Neural cell (in vitro differentiated cells): ENCODE measurements at regions not wholly inside any gene's neighbourhood (a gene's known extent, or its start where the extent isn't known, plus 50 kb on each side); places are given as distances from the start of the nearest gene placed in this dataset.

Source experiments
- H2AFZ ChIP-seq: fragments of 200-600, 300-800 bp; sonication (generic), shearing (Covaris generic); 2 replicates; pipeline ENCODE4 v1.6.0; 2014; ENCODE audit warnings: low read depth, mild to moderate bottlenecking, antibody characterized with exemption, low read length, moderate library complexity
- H3F3A ChIP-seq: fragments of 200-600 bp; shearing (Covaris generic); 2 replicates; pipeline ENCODE4 v1.6.1; 2016; ENCODE audit warnings: mild to moderate bottlenecking, moderate library complexity, mixed read lengths, antibody characterized with exemption, low read length; ENCODE audit not compliant: insufficient read depth, poor library complexity, severe bottlenecking
- H3K27ac ChIP-seq: fragments of 200-600, 300-800 bp; sonication (generic), shearing (Covaris generic); 2 replicates; pipeline ENCODE4 v1.5.1; 2014; ENCODE audit warnings: mild to moderate bottlenecking, low read length, moderate library complexity
- H3K27me3 ChIP-seq: fragments of 300-800, 200-600 bp; sonication (generic), shearing (Covaris generic); 2 replicates; pipeline ENCODE4 v1.6.0; 2014; ENCODE audit warnings: mild to moderate bottlenecking, low read depth, low read length, moderate library complexity; ENCODE audit not compliant: insufficient read depth
- H3K36me3 ChIP-seq: fragments of 300-800, 200-600 bp; sonication (generic), shearing (Covaris generic); 2 replicates; pipeline ENCODE4 v1.5.1; 2014; ENCODE audit warnings: mild to moderate bottlenecking, antibody characterized with exemption, low read length, moderate library complexity; ENCODE audit not compliant: insufficient read depth
- H3K4me2 ChIP-seq: fragments of 300-800, 200-600 bp; sonication (generic), shearing (Covaris generic); 2 replicates; pipeline ENCODE4 v1.6.0; 2014; ENCODE audit warnings: mild to moderate bottlenecking, low read length
- H3K4me3 ChIP-seq: fragments of 300-800, 200-600 bp; sonication (generic), shearing (Covaris generic); 2 replicates; pipeline ENCODE4 v1.5.1; 2014; ENCODE audit warnings: mild to moderate bottlenecking, low read length, moderate library complexity
- H3K79me2 ChIP-seq: fragments of 200-600 bp; shearing (Covaris generic); replicated peaks from 2 replicates; pipeline ENCODE4 v1.6.0; 2014; ENCODE audit warnings: mild to moderate bottlenecking, low read length, moderate library complexity; ENCODE audit not compliant: insufficient read depth
- H3K9ac ChIP-seq: fragments of 300-800, 200-600 bp; sonication (generic), shearing (Covaris generic); 2 replicates; pipeline ENCODE4 v1.6.1; 2016; ENCODE audit warnings: mild to moderate bottlenecking, low read length, mixed read lengths
- H3K9me2 ChIP-seq: fragments of 200-600 bp; shearing (Covaris generic); 2 replicates; pipeline ENCODE4 v1.6.1; 2016; ENCODE audit warnings: mild to moderate bottlenecking, low read length, mixed read lengths; ENCODE audit not compliant: insufficient read depth
- H3K9me3 ChIP-seq: fragments of 200-600, 300-800 bp; sonication (generic), shearing (Covaris generic); 2 replicates; pipeline ENCODE4 v1.6.1; 2016; ENCODE audit warnings: mild to moderate bottlenecking, mixed run types, low read length, moderate library complexity, mixed read lengths
- H4K20me1 ChIP-seq: fragments of 200-600 bp; shearing (Covaris generic); 2 replicates; pipeline ENCODE4 v1.6.1; 2016; ENCODE audit warnings: mild to moderate bottlenecking, mixed run types; ENCODE audit not compliant: insufficient read depth
- EP300 ChIP-seq: fragments of 450-650 bp; conservative IDR thresholded peaks from 2 replicates; pipeline ENCODE4 v1.6.1; 2014; ENCODE audit warnings: antibody characterized with exemption, mild to moderate bottlenecking, moderate library complexity; ENCODE audit not compliant: poor library complexity, severe bottlenecking
- EZH2 ChIP-seq: fragments of 200-600, 300-800 bp; shearing (Covaris generic), sonication (generic); IDR thresholded peaks from 2 replicates; pipeline ENCODE4 v1.6.1; 2014; ENCODE audit warnings: antibody characterized with exemption, low read length, borderline replicate concordance, mild to moderate bottlenecking; ENCODE audit not compliant: insufficient read depth, poor library complexity, severe bottlenecking
- MXI1 ChIP-seq: fragments of 450-650 bp; conservative IDR thresholded peaks from 2 replicates; pipeline ENCODE4 v1.6.1; 2014; ENCODE audit warnings: antibody characterized with exemption, mild to moderate bottlenecking; ENCODE audit not compliant: poor library complexity, severe bottlenecking
- POLR2AphosphoS5 ChIP-seq: IDR thresholded peaks from 2 replicates; pipeline ENCODE4 v1.6.1; 2012
- RAD21 ChIP-seq: fragments of 450-650 bp; conservative IDR thresholded peaks from 2 replicates; pipeline ENCODE4 v1.6.1; 2014; ENCODE audit warnings: antibody characterized with exemption, mild to moderate bottlenecking, moderate library complexity
- SMC3 ChIP-seq: fragments of 450-650 bp; conservative IDR thresholded peaks from 2 replicates; pipeline ENCODE4 v1.6.1; 2014; ENCODE audit warnings: antibody characterized with exemption, mild to moderate bottlenecking, moderate library complexity; ENCODE audit not compliant: poor library complexity
- TAF1 ChIP-seq: IDR thresholded peaks from 2 replicates; pipeline ENCODE4 v1.6.1; 2012; ENCODE audit warnings: low read depth
- TF ChIP-seq, protein P1 (sequence below): IDR thresholded peaks from 2 replicates; pipeline ENCODE4 v1.6.1; 2012; ENCODE audit warnings: borderline replicate concordance
- TF ChIP-seq, protein P2 (sequence below): fragments of 450-650 bp; IDR thresholded peaks from 2 replicates; pipeline ENCODE4 v1.5.1; 2014; ENCODE audit warnings: antibody characterized with exemption, mild to moderate bottlenecking, moderate library complexity; ENCODE audit not compliant: poor library complexity, severe bottlenecking

DNA sequence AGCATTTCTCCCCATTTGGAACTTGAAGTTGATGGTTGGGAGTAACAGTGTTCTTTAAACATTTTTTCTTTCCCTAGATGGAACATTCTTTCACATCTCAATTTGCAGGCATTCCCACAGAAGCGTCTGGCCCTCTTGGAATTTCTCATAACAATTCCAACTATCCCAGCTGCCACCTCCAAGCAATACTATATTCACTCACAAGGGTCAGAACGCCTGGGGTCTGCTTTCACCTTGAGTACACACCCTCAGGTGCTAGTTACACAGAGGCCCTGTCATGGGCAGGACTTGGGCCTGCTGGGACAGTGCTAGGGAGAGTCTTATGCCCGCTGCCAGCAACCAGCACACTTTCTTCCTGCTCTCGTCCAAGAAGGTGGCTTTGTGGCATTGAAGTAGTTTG lies 136.5 kb downstream of the JCAD start:
- Histone ChIP-seq H3K4me3 (no peak overlapping the region), H3K27me3 (no peaks in the 10 kb centered on the region), H4K20me1 (no peaks in the 10 kb centered on the region), H3K4me2 (no peak overlapping the region), H3F3A (no peaks in the 10 kb centered on the region), H3K9ac (no peak overlapping the region), H3K9me3 (no peaks in the 10 kb centered on the region), H3K36me3 (no peaks in the 10 kb centered on the region), H3K27ac (no peak overlapping the region), H3K9me2 (no peaks in the 10 kb centered on the region), H3K79me2 (no peaks in the 10 kb centered on the region), H2AFZ (no peak overlapping the region)
- TF ChIP-seq, protein P1, sequence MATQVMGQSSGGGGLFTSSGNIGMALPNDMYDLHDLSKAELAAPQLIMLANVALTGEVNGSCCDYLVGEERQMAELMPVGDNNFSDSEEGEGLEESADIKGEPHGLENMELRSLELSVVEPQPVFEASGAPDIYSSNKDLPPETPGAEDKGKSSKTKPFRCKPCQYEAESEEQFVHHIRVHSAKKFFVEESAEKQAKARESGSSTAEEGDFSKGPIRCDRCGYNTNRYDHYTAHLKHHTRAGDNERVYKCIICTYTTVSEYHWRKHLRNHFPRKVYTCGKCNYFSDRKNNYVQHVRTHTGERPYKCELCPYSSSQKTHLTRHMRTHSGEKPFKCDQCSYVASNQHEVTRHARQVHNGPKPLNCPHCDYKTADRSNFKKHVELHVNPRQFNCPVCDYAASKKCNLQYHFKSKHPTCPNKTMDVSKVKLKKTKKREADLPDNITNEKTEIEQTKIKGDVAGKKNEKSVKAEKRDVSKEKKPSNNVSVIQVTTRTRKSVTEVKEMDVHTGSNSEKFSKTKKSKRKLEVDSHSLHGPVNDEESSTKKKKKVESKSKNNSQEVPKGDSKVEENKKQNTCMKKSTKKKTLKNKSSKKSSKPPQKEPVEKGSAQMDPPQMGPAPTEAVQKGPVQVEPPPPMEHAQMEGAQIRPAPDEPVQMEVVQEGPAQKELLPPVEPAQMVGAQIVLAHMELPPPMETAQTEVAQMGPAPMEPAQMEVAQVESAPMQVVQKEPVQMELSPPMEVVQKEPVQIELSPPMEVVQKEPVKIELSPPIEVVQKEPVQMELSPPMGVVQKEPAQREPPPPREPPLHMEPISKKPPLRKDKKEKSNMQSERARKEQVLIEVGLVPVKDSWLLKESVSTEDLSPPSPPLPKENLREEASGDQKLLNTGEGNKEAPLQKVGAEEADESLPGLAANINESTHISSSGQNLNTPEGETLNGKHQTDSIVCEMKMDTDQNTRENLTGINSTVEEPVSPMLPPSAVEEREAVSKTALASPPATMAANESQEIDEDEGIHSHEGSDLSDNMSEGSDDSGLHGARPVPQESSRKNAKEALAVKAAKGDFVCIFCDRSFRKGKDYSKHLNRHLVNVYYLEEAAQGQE, result no peak
- TF ChIP-seq SMC3, result no peak
- no peak for TF ChIP-seq EP300
- no peak for TF ChIP-seq POLR2AphosphoS5
- TF ChIP-seq EZH2, result no peak
- TF ChIP-seq TAF1, result no peak
- TF ChIP-seq RAD21, result no peak
- TF ChIP-seq MXI1, result no peak
- TF ChIP-seq, protein P2, sequence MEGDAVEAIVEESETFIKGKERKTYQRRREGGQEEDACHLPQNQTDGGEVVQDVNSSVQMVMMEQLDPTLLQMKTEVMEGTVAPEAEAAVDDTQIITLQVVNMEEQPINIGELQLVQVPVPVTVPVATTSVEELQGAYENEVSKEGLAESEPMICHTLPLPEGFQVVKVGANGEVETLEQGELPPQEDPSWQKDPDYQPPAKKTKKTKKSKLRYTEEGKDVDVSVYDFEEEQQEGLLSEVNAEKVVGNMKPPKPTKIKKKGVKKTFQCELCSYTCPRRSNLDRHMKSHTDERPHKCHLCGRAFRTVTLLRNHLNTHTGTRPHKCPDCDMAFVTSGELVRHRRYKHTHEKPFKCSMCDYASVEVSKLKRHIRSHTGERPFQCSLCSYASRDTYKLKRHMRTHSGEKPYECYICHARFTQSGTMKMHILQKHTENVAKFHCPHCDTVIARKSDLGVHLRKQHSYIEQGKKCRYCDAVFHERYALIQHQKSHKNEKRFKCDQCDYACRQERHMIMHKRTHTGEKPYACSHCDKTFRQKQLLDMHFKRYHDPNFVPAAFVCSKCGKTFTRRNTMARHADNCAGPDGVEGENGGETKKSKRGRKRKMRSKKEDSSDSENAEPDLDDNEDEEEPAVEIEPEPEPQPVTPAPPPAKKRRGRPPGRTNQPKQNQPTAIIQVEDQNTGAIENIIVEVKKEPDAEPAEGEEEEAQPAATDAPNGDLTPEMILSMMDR, result no peak

DNA sequence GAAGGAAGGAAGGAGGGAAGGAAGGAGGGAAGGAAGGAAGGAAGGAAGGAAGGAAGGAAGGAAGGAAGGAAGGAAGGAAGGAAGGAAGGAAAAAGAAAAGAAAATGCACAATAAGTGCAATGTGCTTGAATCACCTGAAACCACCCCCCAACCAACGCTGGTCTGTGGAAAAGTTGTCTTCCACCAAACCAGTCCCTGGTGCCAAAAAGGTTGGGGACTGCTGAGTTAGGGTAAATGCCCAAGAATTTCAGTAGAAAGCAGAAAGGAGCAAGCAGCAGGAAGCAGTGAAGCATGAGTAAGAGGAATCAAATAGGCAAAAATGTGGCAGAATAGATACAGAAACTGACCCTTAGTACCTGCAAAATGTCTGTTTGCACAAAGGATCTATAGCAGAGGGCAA lies 137.2 kb downstream of the JCAD start:
- H2AFZ ChIP-seq, result no peak overlapping the region
- H3K27me3 ChIP-seq, result no peaks in the 10 kb centered on the region
- H3K9me3 ChIP-seq, result no peaks in the 10 kb centered on the region
- no peaks in the 10 kb centered on the region for H3K36me3 ChIP-seq
- H4K20me1 ChIP-seq, result no peaks in the 10 kb centered on the region
- H3K4me3 ChIP-seq, result no peak overlapping the region
- no peaks in the 10 kb centered on the region for H3K79me2 ChIP-seq
- H3K27ac ChIP-seq, result no peak overlapping the region
- no peak overlapping the region for H3K4me2 ChIP-seq
- no peaks in the 10 kb centered on the region for H3K9me2 ChIP-seq
- H3K9ac ChIP-seq, result no peak overlapping the region
- no peak for TF ChIP-seq EZH2
- TF ChIP-seq, protein P2, result no peak
- H3F3A ChIP-seq, result no peaks in the 10 kb centered on the region
